ENCODE measurements at regions not wholly inside any gene's neighbourhood (a gene's known extent, or its start where the extent isn't known, plus 50 kb on each side); places are given as distances from the start of the nearest gene placed in this dataset.

DNA sequence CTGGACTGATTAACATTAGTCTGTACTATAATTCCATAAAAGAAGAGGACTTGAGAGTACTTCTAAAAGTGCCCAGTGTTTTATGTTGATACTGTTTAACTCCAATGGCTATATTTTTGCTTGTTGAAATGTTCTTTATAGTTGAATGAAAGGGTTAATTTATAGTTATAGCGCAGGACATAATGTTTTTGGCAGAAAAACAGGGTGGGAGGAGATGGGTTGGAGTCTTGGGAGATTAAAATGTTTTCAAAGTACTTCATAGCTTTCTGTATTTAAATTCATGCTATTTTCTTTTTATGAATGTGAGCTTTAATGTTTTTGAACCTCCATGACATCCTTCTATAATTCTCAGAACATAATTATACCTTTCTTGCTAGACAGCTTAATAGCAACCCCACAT lies 108.2 kb downstream of the CNTN3 start:
- DNase-seq = no peak

DNA sequence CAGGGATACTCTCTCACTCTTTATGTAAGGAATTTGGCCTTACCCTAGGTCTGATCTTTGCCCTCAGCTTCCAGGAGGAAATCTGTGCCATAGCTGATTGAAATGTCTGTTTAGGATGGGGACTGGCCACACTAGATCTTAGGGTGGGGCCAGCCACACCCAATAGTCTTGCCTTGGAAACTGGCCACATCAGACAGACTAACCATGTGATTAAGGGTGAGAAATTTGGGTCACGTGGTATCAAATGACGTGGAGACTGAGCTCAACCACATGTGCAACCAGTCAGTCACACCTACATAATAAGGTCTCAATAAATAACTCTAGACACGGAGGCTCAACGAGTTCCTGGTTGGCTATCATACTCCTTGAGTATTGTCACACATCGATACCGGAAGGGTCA lies 113.5 kb downstream of the CNTN3 start:
- no peak for DNase-seq

DNA sequence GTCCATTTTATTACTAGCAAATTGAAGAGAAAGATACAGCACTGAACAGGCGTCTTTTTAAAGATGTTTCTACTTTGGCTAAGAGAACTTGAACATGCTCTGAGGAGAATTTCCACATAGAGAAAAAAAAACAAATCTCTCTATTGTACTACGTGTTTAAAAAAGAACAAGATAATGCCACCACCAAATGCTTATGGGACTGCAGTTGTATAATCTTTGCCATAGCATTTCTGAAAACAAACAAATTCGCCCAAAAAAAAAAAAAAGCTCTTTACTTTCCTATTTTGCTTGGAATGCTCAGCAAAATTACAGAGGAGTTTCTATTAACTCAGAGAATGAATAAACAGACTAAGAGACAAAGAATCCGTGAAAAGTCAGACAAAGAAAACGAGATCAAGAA lies 114.2 kb downstream of the CNTN3 start:
- DNase-seq = no peak

DNA sequence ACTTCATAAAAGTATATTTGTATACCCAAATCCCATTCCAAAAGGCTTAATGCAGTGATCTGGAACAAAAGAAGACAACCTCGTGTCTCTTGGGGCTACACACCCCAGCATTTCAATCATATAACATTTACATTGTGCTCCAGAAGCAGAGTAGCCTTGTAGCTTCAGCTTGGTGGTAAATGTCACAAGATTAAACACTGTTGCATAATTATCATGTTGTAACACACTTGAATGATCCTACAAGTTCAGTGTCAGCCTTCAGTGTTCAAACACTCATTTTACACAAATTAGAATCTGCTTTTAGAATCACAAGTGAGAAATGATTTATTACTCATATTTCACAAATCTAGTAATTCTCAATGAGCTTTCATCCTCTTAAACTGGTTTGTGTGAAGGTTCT lies 122.6 kb downstream of the CNTN3 start:
- DNase-seq = no peak

DNA sequence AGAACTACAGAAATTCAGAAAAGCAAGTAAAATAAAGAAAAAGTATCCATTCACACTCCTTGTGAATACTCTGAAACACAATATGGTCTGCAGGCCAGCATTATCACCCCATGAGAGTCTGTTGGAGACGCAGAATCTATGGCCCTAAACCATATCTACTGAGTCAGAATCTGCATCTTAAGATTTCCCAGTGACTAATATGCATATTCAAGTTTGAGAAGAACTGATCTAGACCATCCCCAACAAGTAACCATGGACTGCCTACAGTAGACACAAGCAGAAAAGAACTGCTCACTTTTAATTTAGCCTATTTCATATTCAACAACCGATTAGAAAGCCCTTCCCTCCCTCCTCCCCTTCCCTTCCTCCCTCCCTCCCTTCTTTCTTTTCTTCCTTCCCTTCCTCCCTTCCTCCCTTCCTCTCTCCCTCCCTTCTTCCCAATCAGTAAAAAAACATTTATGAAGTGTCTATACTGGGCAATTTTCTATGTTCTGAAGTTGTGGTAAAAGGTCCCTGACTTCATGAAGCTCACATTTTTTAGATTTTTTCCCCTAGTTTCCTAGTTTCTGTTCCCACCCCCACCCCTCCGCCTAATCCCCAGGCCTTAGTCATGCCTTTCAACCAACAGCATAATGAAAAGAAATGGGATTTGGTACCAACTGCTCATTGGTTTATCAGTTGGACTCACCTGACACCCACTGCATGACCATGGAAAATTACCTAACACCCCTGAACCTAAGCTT lies 125.2 kb downstream of the CNTN3 start:
- no peak for DNase-seq

DNA sequence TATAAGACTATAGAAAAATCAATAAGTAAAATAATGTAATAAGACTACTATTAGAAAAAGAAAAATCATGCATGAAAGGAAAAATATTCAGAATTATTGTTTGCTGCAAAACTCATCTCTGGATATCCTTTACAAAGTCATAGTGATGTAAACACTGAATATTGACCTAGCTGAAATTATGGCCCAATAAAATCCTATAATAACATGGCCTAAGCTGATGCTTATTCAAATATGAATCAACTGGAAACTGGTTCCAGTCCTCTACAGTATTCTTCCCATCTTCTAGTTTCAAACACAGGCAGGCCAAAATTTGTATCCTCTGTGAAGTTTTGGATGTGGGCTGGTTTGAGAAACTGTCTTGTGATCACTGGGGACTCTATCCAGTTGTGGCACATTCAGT lies 134.5 kb downstream of the CNTN3 start:
- DNase-seq = no peak

DNA sequence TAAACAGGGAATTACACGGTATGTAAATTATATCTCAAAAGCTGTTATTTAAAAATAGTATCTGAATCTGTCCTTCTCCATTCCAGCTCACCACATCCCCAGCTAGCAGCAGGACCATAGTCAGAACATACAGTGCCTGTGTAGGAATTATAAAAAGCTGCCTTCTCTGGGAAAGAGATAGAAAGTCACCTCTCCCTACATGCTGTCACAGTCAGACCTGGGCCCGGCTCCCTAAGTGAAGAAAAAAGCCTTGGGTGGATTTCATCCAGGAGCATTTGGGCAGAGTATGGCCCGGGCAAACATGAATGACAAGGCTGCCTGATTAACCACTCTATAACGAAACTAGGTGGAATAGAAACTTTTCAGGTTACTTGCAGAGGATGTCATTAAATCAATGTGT lies 144.1 kb downstream of the CNTN3 start:
- DNase-seq = no peak

DNA sequence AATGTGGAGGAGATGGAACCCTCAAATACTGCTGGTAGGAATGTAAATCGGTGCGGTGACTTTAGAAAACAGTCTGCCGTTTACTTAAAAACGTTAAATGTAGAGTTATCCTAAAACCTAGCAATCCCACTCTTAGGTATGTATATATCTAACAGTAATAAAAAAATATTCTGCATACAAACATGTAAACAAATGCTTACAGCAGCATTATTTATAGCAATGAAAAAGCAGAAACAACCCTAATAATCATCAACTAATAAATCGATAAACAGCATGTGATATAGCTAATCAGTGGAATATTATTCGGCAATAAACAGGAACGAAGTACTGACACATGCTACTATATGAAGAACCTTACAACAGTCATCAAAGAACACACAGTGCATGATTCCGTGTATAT lies 144.7 kb downstream of the CNTN3 start:
- DNase-seq = no peak

DNA sequence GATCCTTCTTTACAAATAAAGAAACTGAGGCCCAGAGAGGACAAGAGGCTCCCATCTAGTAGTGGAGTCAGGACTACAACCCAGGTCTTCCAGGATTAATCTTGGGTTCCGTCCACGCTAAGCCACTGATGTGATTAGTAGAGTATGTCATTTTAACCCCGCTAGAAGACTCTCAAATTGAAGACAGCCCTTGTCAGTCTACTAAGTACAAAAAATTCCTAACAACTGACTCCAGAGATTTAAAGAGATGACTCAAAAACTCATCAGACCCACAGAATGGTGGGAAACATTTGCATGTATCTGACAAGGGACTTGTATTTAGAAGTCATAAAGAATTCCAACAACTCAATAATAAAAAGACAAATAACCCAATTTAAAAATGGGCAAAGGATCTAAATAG lies 145.3 kb downstream of the CNTN3 start:
- no peak for DNase-seq

DNA sequence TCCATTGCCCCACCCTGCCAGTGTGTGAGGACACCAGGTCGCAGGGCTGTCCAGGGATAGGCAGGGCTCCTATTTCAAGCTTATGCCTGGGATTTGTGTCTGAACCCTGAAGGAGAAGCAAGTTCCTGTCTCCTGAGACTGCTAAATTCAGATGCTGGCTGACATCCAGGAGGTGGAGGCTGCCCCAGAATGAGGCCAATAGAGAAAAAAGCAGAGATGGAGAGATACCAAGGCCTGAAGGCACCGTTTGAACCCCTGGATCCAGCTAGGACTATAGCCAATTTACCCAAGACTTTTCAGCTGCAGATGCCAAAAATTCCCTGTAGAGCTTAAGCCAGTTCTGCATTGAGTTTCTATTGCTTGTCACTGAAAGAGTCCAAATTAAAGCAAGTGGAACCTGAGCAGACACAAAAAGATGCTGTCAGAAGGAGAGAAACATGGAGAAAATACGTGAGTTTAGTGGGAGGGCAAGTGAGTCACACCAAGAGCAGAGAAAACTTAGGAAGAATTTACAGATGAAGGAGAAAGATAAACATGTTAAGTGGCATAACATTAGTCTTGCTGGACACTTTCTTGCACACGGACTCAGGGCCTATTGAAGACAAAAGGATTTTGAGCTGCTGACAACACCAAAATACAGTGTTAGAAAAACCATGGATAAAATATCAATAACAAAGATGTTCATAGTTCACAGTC lies 148.6 kb downstream of the CNTN3 start:
- DNase-seq = no peak

DNA sequence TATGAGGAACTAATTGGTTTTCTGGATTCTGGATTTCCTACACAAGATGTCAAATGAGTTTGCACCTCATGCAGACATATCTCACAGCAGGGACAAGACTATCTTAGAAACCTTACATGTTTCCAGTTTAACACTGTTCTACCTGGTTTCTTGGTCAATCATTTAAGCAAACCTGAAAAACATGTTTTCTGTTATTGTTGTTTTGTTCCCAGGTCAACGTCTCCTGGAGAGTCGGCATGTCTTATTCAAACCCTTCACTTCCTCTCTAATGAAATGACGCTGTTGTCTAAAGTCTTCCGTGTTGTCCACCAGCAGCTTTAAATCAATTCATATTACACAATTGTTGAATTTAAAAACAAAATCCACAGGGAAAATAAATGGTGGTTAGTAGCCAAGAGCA lies 150.9 kb downstream of the CNTN3 start:
- no peak for DNase-seq

DNA sequence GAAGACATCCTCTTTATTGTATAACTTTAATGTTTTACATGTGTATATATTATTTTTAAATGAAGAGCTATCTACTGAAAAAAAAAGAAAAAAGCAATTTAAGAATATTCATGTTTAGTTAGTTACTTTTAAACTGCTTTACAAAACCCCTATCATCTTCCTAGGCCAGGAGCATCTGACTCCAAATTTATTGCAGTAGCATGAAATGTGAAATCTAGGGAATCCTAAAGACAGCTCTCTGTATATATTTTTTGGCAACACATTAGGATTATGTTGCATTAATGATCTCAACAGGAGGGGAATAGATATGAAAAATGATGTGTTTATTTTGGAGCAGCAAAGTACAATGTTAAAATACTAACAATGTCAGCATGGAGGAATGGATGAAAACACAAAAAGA lies 158.3 kb downstream of the CNTN3 start:
- no peak for DNase-seq

DNA sequence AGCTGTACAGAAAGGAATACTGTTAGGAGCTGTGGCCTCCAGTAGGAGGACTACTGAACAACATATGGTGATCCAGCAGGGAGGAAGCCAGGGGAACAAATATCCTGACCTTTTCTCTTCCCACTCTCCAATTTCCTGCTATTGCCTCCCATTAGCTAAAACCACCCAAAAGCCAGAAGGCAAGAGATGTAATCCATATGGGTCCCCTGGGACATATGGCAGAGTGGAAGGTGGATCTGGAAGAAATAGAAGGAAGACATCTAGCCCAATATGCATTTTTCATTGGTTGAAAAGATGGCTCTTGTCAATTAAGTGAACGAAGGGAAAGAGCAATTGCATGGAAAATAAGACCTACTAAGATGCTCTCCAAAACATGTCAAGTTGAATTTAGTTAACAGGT lies 167.2 kb downstream of the CNTN3 start:
- no peak for DNase-seq

DNA sequence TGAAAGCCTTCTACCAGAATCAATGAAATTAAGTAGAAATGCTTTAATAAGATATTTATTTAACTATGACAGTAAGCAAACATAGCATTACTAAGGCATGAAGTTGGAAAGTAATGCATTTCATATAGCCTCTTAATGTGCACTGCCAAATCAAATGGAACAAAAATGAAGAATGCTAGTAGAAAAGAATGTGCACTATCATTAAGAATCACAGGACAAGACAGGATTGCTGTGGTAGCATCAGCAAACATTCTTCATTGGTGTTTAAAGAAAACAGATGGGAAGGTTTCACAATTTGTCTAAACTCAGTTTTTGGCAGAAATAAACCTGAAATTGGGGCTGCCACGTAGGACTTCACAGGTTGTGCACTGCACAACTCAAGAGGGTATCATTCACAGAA lies 168.9 kb downstream of the CNTN3 start:
- no peak for DNase-seq

DNA sequence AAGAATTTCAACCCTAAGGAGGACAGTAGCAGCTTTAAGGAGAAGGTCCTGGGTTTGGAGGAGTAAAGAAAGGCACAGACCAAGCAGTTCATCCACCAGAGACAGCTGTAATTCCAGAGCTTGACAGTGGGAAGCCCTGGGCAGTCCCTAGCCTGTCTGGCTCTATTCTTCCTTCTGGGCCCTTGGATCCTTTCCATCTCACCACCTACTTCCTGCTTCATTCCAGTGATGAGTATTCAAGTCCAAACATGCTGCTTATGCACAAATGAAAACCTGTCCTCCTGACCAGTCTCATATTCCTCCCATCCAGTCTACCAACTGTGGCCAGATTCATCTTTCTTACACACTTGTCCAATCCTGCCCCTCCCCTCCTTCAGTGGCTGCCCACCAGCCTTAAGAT lies 171.4 kb downstream of the CNTN3 start:
- DNase-seq = no peak

DNA sequence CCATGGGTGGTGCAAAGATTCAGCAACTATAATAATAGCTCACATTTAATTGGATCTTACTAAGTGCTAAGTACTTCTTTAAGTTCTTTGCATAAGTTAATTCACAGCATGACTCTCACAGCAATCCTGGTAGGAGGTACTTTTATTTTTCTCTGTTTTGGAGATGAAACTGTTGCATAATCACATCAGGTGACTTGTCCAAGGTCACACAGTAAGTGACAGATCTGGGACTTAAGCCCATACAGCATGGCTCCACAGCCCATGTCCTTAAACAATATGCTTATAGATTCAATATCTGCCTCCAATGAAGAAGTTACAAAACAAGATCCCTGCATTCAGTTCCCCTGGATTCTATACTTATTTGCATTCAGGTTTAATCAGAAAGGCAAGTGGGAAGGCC lies 171.8 kb downstream of the CNTN3 start:
- no peak for DNase-seq

DNA sequence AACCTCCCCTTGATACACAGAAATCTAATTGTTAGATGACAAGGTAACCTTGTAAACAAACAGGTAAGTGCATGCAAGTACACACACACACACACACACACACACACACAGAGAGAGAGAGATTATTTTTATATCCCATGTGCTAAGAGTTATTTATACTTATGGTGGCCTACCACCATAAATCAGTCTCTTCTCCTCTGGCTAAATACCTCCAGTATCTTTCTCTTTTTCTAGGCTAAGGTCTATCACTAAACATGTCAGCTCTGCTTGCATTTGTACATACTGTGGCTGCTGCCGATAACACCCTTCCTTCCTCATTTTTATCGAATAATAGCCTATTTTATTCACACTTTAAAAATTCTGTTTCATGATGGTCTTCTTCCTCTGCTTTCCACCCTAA lies 172.4 kb downstream of the CNTN3 start:
- DNase-seq = no peak

DNA sequence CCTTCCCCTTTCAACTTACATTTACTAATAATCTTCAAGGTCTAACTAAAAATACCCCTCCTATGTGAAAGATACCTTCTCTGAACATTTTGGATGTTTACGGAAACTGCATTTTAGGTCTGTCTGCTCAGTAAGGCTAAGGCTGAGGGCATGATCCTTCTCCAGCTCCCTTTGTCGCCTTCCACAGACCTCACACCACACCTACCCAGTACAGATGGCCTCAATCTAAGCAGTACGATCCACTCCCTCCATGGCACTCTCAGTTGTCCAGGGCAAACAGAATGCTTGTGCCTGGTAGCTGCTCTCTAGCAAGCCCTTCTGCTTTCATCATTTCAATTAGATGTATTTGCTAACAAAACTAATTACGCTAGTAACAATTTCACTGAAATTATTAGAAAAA lies 178.3 kb downstream of the CNTN3 start:
- no peak for DNase-seq

DNA sequence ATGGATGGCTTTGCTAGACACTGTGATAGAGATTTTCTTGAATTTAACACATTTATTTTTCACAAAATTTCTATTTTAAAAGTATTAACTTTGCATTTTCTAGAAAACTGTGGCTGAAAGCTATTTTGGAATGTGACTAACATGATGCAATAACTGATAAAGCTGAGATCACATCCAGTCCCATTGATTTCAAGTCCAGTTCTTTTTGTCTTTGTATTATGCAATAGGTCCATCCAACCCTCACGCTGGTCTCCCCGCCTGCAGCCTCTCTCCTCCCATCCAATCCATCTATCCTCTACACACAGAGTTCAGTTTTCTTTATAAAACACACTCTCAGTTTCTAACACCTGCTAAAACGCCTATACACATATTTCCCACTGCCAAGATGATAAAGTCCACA lies 178.8 kb downstream of the CNTN3 start:
- DNase-seq = no peak

DNA sequence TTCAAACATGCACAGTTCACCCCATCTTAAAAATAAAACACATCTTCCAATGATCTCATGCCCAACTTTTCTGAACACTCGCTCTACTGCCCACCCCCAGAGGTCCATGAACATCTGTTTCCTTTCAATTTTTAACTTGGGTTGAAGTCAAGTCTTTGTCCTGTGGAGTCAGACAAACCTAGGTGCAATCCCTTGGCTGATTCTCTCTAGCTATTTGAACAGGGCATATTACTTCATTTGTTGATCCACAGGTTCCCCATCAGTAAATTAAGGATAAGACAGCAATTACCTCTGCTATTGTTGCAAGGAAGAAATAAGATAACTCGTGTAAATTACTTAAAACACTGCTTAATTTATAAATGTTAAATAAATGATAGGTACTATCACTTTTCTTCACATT lies 180.1 kb downstream of the CNTN3 start:
- DNase-seq = no peak

DNA sequence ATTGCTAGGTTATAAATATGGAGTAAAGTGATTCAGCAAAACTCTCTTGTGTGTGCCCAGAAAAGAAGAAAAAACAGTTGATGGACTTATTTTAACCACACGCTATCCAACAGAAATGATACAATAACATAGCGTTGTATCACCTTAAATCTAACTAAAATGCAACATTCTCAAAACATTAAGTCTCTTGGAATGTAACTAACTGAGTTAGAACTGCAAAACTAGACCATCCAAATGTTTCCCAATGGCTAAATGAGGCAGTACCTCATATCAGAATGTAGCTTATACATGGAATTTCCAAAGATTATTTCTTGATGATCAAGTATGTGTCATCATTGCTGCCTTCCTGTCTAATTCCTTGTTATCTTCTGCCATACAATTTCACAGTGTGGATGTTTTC lies 187.9 kb downstream of the CNTN3 start:
- DNase-seq = no peak

DNA sequence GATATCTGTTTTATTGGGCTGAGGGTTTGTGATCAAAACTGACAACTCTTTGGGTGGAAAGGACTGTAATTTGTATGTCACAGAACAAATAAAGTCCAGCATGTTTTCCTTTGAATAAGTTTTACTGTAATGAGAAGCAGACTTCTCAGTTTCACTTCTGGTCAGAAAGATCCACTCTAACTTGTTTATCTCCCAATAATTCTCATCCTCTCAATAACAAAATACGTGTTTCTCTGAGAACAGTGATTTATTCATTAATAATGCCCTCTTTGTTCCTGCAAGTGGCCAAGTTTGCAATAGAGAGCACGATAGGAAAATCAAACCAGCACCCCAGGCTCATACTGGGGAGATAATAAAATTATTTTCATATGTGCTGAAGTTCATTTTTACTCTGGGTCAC lies 190.6 kb downstream of the CNTN3 start:
- no peak for DNase-seq

DNA sequence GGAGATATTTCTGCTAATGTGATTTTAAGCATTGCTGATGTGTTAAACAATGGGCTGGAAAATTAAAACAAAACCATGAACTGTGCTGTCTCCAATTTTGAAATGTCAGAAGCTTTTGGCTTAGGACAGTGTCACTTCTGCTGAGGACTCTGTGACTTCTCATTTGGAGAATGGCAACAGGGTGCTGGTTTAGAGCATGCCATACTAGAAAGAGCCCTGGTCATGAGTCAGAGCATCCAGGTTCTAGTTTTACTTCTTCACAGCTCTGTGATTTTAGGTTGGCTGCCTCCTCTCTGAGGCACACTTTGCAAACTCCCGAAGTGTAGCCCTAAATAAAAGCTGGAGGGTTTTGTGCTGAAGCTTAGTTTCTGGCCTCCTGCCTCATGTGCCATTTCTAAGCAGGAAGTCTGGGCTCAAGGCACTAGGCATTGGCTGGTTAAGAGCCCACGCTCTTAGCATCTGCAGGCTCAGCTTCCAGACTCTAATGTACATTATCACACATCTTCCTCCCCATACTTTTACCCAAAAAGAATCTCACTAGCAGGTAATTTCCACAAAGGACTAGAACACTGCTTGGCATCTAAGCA lies 193.8 kb downstream of the CNTN3 start:
- DNase-seq = no peak

DNA sequence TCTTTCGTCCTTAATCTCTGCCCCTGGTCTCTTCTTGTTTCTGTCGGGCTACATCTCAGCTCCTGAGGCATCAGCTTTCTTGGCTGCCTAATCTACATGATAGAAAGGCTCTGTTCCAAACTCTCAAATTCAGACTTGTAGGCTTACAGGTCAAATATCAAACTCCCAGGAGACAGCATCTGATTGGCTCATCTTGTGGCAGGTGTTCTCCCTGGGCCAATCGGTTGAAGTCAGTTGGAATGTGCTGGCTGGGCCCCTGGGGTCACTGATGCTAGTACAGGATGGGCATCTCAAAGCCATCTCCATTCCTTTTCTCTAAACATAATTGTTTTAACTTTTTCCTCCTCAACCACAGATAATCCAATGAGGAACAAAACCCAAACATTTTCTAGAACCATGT lies 198.7 kb downstream of the CNTN3 start:
- no peak for DNase-seq

All from SHP77 treated with DMSO at 0.1 percent for 48 hours (cell line).